IMR-90 (cell line): ENCODE measurements at regions not wholly inside any gene's neighbourhood (a gene's known extent, or its start where the extent isn't known, plus 50 kb on each side); places are given as distances from the start of the nearest gene placed in this dataset.

Experiments used
- ATAC-seq: fragments of 200-7000 bp; cut with Tn5 transposase; 2 replicates; pipeline ENCODE4 v1.9.1; 2020; ENCODE audit warnings: low read depth, mild to moderate bottlenecking, moderate library complexity
- BruUV-seq: library from RNA; stranded (reverse); fragments of 400-500 nt; replicated peaks from 2 replicates; lab custom pipeline; 2021; lab: Mats Ljungman, UMichigan
- CTCF ChIA-PET: fragments of 300-600 bp; formaldehyde crosslinking; extraction: SDS; loops from one replicate; lab custom pipeline; 2021; ENCODE audit warnings: antibody characterized with exemption; lab: Yijun Ruan, JAX
- POLR2A ChIA-PET: fragments of 300-600 bp; sonication (Branson Sonifier 250); formaldehyde crosslinking; loops from one replicate; lab custom pipeline; 2022; ENCODE audit warnings: antibody characterized with exemption; ENCODE audit not compliant: unreplicated experiment; lab: Charles Lee
- DNase-seq: peaks from one replicate; pipeline ENCODE4 v3.0.0; 2013
- H2AFZ ChIP-seq: replicated peaks from 2 replicates; pipeline ENCODE3; 2013; ENCODE audit warnings: low read length, mild to moderate bottlenecking; ENCODE audit not compliant: poor library complexity
- H2AK5ac ChIP-seq: 2 replicates; pipeline ENCODE4 v1.6.1; 2013; ENCODE audit warnings: low read depth, low read length, inconsistent platforms
- H2AK9ac ChIP-seq: replicated peaks from 2 replicates; pipeline ENCODE3; 2013; ENCODE audit warnings: mild to moderate bottlenecking, low read depth, low read length, moderate library complexity; ENCODE audit not compliant: poor library complexity
- H2BK120ac ChIP-seq: 2 replicates; pipeline ENCODE4 v1.6.1; 2013; ENCODE audit warnings: low read depth, low read length, inconsistent platforms
- H2BK15ac ChIP-seq: 3 replicates; pipeline ENCODE4 v1.6.1; 2013; ENCODE audit warnings: low read depth, low read length, inconsistent platforms
- H2BK20ac ChIP-seq: 2 replicates; pipeline ENCODE4 v1.6.1; 2013; ENCODE audit warnings: low read depth, mild to moderate bottlenecking, inconsistent platforms, low read length, moderate library complexity
- H2BK5ac ChIP-seq: 2 replicates; pipeline ENCODE4 v1.6.1; 2013; ENCODE audit warnings: mild to moderate bottlenecking, low read depth, low read length, inconsistent platforms; ENCODE audit not compliant: poor library complexity, severe bottlenecking
- H3K14ac ChIP-seq: replicated peaks from 2 replicates; pipeline ENCODE4 v1.6.1; 2013; ENCODE audit warnings: low read depth, low read length, inconsistent platforms
- H3K18ac ChIP-seq: 2 replicates; pipeline ENCODE4 v1.6.1; 2013; ENCODE audit warnings: low read depth, low read length, control low read depth
- H3K23ac ChIP-seq: 2 replicates; pipeline ENCODE4 v1.6.1; 2013; ENCODE audit warnings: low read depth, low read length, inconsistent platforms
- H3K27ac ChIP-seq: 2 replicates; pipeline ENCODE4 v1.5.1; 2013; ENCODE audit warnings: mild to moderate bottlenecking, control low read depth, low read length; ENCODE audit not compliant: insufficient read depth
- H3K27me3 ChIP-seq: 2 replicates; pipeline ENCODE4 v1.6.1; 2013; ENCODE audit warnings: low read length; ENCODE audit not compliant: control insufficient read depth, insufficient read depth
- H3K36me3 ChIP-seq: 2 replicates; pipeline ENCODE4 v1.6.1; 2013; ENCODE audit warnings: low read length, mixed read lengths; ENCODE audit not compliant: control insufficient read depth, insufficient read depth
- H3K4ac ChIP-seq: 2 replicates; pipeline ENCODE4 v1.6.1; 2013; ENCODE audit warnings: low read depth, low read length, inconsistent platforms
- H3K4me1 ChIP-seq: 2 replicates; pipeline ENCODE4 v1.6.1; 2013; ENCODE audit warnings: low read length, mixed read lengths; ENCODE audit not compliant: control insufficient read depth, insufficient read depth
- H3K4me2 ChIP-seq: 2 replicates; pipeline ENCODE4 v1.6.1; 2013; ENCODE audit warnings: low read depth, mild to moderate bottlenecking, control low read depth, low read length, moderate library complexity
- H3K4me3 ChIP-seq: 2 replicates; pipeline ENCODE4 v1.5.1; 2013; ENCODE audit warnings: low read depth, mild to moderate bottlenecking, control low read depth, low read length, moderate library complexity; ENCODE audit not compliant: insufficient read depth
- H3K56ac ChIP-seq: 2 replicates; pipeline ENCODE4 v1.6.1; 2013; ENCODE audit warnings: low read length, inconsistent platforms; ENCODE audit not compliant: insufficient read depth; ENCODE audit errors: extremely low read depth
- H3K79me1 ChIP-seq, 2 experiments: 2 replicates each; pipeline ENCODE4 v1.6.1; 2013; ENCODE audit warnings: low read length in 2 of 2, inconsistent platforms in 1 of 2, low read depth in 1 of 2
- H3K9ac ChIP-seq: 2 replicates; pipeline ENCODE4 v1.6.1; 2013; ENCODE audit warnings: low read depth, low read length, control low read depth
- H3K9me1 ChIP-seq: 2 replicates; pipeline ENCODE4 v1.6.1; 2013; ENCODE audit warnings: low read length, inconsistent platforms; ENCODE audit not compliant: insufficient read depth
- H3K9me3 ChIP-seq: 2 replicates; pipeline ENCODE4 v1.6.1; 2013; ENCODE audit warnings: low read length; ENCODE audit not compliant: control insufficient read depth, insufficient read depth
- H4K20me1 ChIP-seq: 2 replicates; pipeline ENCODE4 v1.6.1; 2013; ENCODE audit warnings: low read length, inconsistent platforms; ENCODE audit not compliant: insufficient read depth
- H4K5ac ChIP-seq: 2 replicates; pipeline ENCODE4 v1.6.1; 2013; ENCODE audit warnings: mild to moderate bottlenecking, low read depth, low read length, control low read depth
- H4K8ac ChIP-seq, 2 experiments: 2 replicates each; pipeline ENCODE4 v1.6.1; 2013; ENCODE audit warnings: low read depth in 2 of 2, low read length in 2 of 2, control low read depth in 1 of 2, inconsistent platforms in 1 of 2
- H4K91ac ChIP-seq: 2 replicates; pipeline ENCODE4 v1.6.1; 2013; ENCODE audit warnings: low read depth, low read length, inconsistent platforms; ENCODE audit not compliant: insufficient read depth
- CTCF ChIP-seq: conservative IDR thresholded peaks from 2 replicates; pipeline ENCODE4 v1.5.1; 2012; ENCODE audit warnings: mild to moderate bottlenecking, low read depth, low read length, improper control_type of control experiment
- MAFK ChIP-seq: IDR thresholded peaks from 2 replicates; pipeline ENCODE4 v1.6.1; 2012; ENCODE audit warnings: low read depth, low read length, improper control_type of control experiment
- WGBS, 2 experiments: methylation state at CpG; one replicate each; pipeline versions ENCODE4 v1.1.5 to v1.1.7; 2013; ENCODE audit warnings: missing lambda C conversion rate in 2 of 2; ENCODE audit not compliant: insufficient read length in 1 of 2; ENCODE audit errors: extremely low coverage in 2 of 2; 5-methylcytosine and 5-hydroxymethylcytosine counted together
- dilution Hi-C: fragments of 300-500 bp; cut with HindIII; formaldehyde crosslinking; loops from one replicate; pipeline ENCODE4 v1.14.3; 2018; ENCODE audit warnings: low sequenced_read_pairs; ENCODE audit not compliant: unreplicated experiment
- in situ Hi-C: fragments of 300-500 bp; cut with MboI; formaldehyde crosslinking; loops from 3 replicates; pipeline ENCODE4 v1.14.3; 2019; ENCODE audit warnings: low sequenced_read_pairs, inconsistent platforms, mixed read lengths
- intact Hi-C: fragments of 100-400 bp; cut with micrococcal nuclease; formaldehyde crosslinking; loops from 2 replicates; pipeline ENCODE4 v1.10.0; 2022

DNA sequence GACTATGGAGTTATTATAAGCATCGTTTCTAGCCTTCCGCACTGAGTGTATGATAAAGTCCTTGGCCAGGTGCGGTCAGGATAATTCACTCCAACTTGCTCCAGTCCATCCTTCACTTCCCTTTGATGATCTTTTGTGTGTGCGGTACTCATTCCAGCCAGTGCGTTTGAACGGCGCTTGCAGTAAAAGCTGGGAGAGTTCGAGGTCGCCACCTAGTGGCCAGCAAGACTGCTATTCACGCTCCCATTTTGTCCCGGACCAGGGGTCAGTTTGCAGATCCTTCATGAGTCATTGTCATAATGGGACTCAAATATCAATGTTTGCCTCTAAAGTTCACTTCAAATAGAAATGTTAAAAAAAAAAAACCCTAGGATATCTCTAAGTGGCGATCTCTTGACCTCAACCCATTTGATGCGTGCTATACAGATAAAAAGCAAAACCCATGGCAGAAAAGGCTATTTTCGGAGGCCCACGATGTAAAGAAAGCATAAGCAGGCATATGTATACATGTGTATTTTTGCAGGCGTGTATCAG lies 417.1 kb downstream of the TMEM114 start:
- Histone ChIP-seq H2AK9ac (no peak overlapping the region), H2BK15ac (no peak overlapping the region), H3K23ac (no peak overlapping the region), H3K4me3 (no peak overlapping the region), H4K20me1 (no peaks in the 10 kb centered on the region), H2BK120ac (no peak overlapping the region), H4K5ac (no peak overlapping the region), H3K79me1 (no peaks in the 10 kb centered on the region), H4K91ac (no peak overlapping the region), H2BK5ac (no peak overlapping the region), H3K9me1 (no peaks in the 10 kb centered on the region), H3K9ac (no peak overlapping the region), H3K9me3 (peaks cover 12% of the 10 kb centered on the region), H3K4me1 (no peaks in the 10 kb centered on the region), H3K18ac (no peak overlapping the region), H3K4ac (no peak overlapping the region), H3K56ac (no peak overlapping the region), H2AFZ (no peak overlapping the region), H3K4me2 (no peak overlapping the region), H2BK20ac (no peak overlapping the region), H3K27me3 (no peaks in the 10 kb centered on the region), H3K36me3 (no peaks in the 10 kb centered on the region), H3K14ac (no peak overlapping the region), H4K8ac (no peak overlapping the region), H2AK5ac (no peak overlapping the region), H3K27ac (no peak overlapping the region)
- ChIA-PET POLR2A (no interaction called here), CTCF (no interaction called here)
- dilution Hi-C loops (no loop called here), intact Hi-C loops (no loop called here), in situ Hi-C loops (no loop called here)
- BruUV-seq: no TSS peak
- DNase-seq: peak; percentile 28
- 14% methylated on average over 7 of the region's 16 CpGs; no CpG with 5 or more reads in 1 of the 2 experiments for WGBS, 2 experiments
- 0 out of 2 replicates have a peak, but pooled peaks have one; percentile 29 for ATAC-seq
- TF ChIP-seq MAFK: no peak
- peak; percentile 39 for TF ChIP-seq CTCF
